ENCODE measurements at regions not wholly inside any gene's neighbourhood (a gene's known extent, or its start where the extent isn't known, plus 50 kb on each side); places are given as distances from the start of the nearest gene placed in this dataset.

DNA sequence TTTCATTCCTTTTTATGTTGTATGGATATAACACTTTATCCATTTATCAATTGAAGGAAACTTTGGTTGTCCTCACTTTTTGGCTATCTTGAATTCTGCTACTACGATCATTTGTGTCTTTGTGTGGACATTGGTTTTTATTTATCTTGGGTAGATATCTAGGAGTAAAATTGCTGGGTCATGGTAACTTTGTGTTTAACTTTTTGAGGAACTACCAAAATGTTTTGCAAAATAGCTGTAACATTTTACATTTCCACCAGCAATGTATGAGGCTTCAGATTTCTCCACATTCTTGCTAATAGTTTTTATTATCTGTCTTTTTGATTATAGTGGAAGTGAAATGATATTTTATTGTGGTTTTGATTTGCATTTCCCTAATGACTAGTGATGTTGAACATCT, 55.6 kb downstream of the TLNRD1 start:
- ChIA-PET CTCF (no interaction called here), POLR2A (no interaction called here)
- H3K4me1 ChIP-seq (ENCODE audit: control insufficient read depth, insufficient read depth, low read length): no peaks in the 10 kb centered on the region
- H3K4me3 ChIP-seq (ENCODE audit: low read depth, low read length): no peak overlapping the region
- H3K9me3 ChIP-seq (ENCODE audit: control insufficient read depth, insufficient read depth, low read depth, low read length): no peaks in the 10 kb centered on the region
- H3K36me3 ChIP-seq (ENCODE audit: control insufficient read depth in 2 of 2, insufficient read depth in 1 of 2, low read length in 2 of 2): no peaks in the 10 kb centered on the region
- H3K27ac ChIP-seq (ENCODE audit: extremely low read depth, low read depth, low read length): no peak overlapping the region
- TF ChIP-seq ZBTB17 (tag by site-specific recombination; IDR thresholded peaks at IDR 0.05): no peak
- TF ChIP-seq ZNF626 (tag by site-specific recombination; IDR thresholded peaks at IDR 0.05): no peak
- TF ChIP-seq ZNF239 (tag by site-specific recombination; IDR thresholded peaks at IDR 0.05): no peak

DNA sequence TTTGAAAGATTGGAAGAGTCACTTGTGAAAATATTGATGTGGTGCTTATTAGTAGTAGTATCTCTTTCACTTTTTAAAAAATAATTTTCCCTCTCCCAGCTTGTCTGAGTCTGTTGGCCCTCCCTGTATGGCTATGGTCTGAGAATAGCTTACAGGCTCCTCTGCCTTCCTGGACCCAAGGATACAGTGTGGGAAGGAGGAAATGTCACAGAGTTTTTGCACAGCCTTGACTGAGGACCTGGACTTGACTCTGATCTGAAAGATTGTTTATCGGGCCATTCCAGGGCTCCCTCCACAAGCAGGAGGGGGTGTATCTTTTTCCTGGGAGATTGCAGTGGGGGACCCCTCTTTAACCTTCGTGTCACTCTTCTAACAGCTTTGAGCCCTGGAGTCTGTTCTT, 59.7 kb downstream of the TLNRD1 start:
- ChIA-PET POLR2A (no interaction called here), CTCF (no interaction called here)
- TF ChIP-seq ZNF510 (tag by site-specific recombination; IDR thresholded peaks at IDR 0.05; ENCODE audit: insufficient replicate concordance) (no peak), MZF1 (tag by site-specific recombination; IDR thresholded peaks at IDR 0.05; ENCODE audit: borderline replicate concordance) (no peak), ZNF677 (tag by site-specific recombination; IDR thresholded peaks at IDR 0.05) (no peak), ZNF274 (IDR thresholded peaks at IDR 0.05; ENCODE audit: low read length) (no peak), ZNF274 (tag by site-specific recombination; IDR thresholded peaks at IDR 0.05; ENCODE audit: borderline replicate concordance) (no peak), ZBTB7A (tag by site-specific recombination; IDR thresholded peaks at IDR 0.05; ENCODE audit: low read depth) (no peak), ZNF37A (tag by site-specific recombination; IDR thresholded peaks at IDR 0.05) (no peak), ZSCAN16 (tag by site-specific recombination; IDR thresholded peaks at IDR 0.05) (no peak), EGR2 (tag by site-specific recombination; IDR thresholded peaks at IDR 0.05; ENCODE audit: low read depth) (no peak), ZNF48 (tag by site-specific recombination; IDR thresholded peaks at IDR 0.05) (no peak), ZNF600 (tag by site-specific recombination; IDR thresholded peaks at IDR 0.05) (no peak), MEIS1 (CRISPR knock-in tag; IDR thresholded peaks at IDR 0.05; ENCODE audit: borderline replicate concordance) (no peak)
- TF ChIP-seq, protein P1, sequence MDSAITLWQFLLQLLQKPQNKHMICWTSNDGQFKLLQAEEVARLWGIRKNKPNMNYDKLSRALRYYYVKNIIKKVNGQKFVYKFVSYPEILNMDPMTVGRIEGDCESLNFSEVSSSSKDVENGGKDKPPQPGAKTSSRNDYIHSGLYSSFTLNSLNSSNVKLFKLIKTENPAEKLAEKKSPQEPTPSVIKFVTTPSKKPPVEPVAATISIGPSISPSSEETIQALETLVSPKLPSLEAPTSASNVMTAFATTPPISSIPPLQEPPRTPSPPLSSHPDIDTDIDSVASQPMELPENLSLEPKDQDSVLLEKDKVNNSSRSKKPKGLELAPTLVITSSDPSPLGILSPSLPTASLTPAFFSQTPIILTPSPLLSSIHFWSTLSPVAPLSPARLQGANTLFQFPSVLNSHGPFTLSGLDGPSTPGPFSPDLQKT (IDR thresholded peaks at IDR 0.05; ENCODE audit: borderline replicate concordance, low read depth, low read length): no peak
- TF ChIP-seq, protein P2, sequence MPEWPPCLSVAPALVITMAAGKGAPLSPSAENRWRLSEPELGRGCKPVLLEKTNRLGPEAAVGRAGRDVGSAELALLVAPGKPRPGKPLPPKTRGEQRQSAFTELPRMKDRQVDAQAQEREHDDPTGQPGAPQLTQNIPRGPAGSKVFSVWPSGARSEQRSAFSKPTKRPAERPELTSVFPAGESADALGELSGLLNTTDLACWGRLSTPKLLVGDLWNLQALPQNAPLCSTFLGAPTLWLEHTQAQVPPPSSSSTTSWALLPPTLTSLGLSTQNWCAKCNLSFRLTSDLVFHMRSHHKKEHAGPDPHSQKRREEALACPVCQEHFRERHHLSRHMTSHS (tag by site-specific recombination; IDR thresholded peaks at IDR 0.05): no peak
- H3K4me3 ChIP-seq (ENCODE audit: low read depth, low read length): no peak overlapping the region
- H3K4me1 ChIP-seq (ENCODE audit: control insufficient read depth, insufficient read depth, low read length): no peaks in the 10 kb centered on the region
- H3K9me3 ChIP-seq (ENCODE audit: control insufficient read depth, insufficient read depth, low read depth, low read length): no peaks in the 10 kb centered on the region
- H3K27ac ChIP-seq (ENCODE audit: extremely low read depth, low read depth, low read length): no peak overlapping the region
- H3K36me3 ChIP-seq (ENCODE audit: control insufficient read depth in 2 of 2, insufficient read depth in 1 of 2, low read length in 2 of 2): no peaks in the 10 kb centered on the region

DNA sequence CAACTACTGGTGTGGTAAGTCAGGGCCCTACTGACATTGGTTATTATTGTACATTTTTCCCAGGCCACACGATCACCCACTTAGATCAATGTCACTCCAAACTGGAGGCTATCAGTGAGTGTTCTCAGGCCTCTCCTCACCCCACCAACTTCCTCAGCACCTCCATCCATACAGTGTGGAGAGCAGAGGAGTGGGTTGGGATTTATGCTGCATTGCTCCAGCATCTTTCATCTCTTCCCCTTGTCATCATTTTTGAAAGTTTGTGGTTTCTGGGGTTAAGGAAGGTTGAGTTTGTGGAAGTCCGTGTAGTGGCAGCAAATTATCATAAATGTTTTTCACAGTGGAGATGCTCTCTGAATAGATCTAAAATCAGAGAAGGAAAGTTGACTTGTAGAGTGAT, 60.2 kb downstream of the TLNRD1 start:
- Histone ChIP-seq H3K9me3 (ENCODE audit: control insufficient read depth, insufficient read depth, low read depth, low read length) (no peaks in the 10 kb centered on the region), H3K27ac (ENCODE audit: extremely low read depth, low read depth, low read length) (no peak overlapping the region), H3K4me3 (ENCODE audit: low read depth, low read length) (no peak overlapping the region), H3K36me3 (ENCODE audit: control insufficient read depth in 2 of 2, insufficient read depth in 1 of 2, low read length in 2 of 2) (no peaks in the 10 kb centered on the region), H3K4me1 (ENCODE audit: control insufficient read depth, insufficient read depth, low read length) (no peaks in the 10 kb centered on the region)
- CTCF ChIA-PET: no interaction called here
- POLR2A ChIA-PET: no interaction called here
- TF ChIP-seq MYNN (tag by site-specific recombination; IDR thresholded peaks at IDR 0.05; ENCODE audit: borderline replicate concordance) (no peak), ZNF596 (tag by site-specific recombination; IDR thresholded peaks at IDR 0.05) (no peak), ZSCAN23 (tag by site-specific recombination; IDR thresholded peaks at IDR 0.05) (no peak), ZNF473 (tag by site-specific recombination; IDR thresholded peaks at IDR 0.05) (no peak), ZNF416 (tag by site-specific recombination; IDR thresholded peaks at IDR 0.05) (no peak), ZNF391 (tag by site-specific recombination; IDR thresholded peaks at IDR 0.05; ENCODE audit: borderline replicate concordance, low read depth) (no peak), ZNF433 (tag by site-specific recombination; IDR thresholded peaks at IDR 0.05; ENCODE audit: low read depth) (no peak), GLIS1 (tag by site-specific recombination; IDR thresholded peaks at IDR 0.05) (no peak), GLI4 (tag by site-specific recombination; IDR thresholded peaks at IDR 0.05) (no peak)
- TF ChIP-seq, protein P3, sequence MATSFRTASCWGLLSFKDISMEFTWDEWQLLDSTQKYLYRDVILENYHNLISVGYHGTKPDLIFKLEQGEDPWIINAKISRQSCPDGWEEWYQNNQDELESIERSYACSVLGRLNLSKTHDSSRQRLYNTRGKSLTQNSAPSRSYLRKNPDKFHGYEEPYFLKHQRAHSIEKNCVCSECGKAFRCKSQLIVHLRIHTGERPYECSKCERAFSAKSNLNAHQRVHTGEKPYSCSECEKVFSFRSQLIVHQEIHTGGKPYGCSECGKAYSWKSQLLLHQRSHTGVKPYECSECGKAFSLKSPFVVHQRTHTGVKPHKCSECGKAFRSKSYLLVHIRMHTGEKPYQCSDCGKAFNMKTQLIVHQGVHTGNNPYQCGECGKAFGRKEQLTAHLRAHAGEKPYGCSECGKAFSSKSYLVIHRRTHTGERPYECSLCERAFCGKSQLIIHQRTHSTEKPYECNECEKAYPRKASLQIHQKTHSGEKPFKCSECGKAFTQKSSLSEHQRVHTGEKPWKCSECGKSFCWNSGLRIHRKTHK (tag by site-specific recombination; IDR thresholded peaks at IDR 0.05): no peak
- TF ChIP-seq, protein P4, sequence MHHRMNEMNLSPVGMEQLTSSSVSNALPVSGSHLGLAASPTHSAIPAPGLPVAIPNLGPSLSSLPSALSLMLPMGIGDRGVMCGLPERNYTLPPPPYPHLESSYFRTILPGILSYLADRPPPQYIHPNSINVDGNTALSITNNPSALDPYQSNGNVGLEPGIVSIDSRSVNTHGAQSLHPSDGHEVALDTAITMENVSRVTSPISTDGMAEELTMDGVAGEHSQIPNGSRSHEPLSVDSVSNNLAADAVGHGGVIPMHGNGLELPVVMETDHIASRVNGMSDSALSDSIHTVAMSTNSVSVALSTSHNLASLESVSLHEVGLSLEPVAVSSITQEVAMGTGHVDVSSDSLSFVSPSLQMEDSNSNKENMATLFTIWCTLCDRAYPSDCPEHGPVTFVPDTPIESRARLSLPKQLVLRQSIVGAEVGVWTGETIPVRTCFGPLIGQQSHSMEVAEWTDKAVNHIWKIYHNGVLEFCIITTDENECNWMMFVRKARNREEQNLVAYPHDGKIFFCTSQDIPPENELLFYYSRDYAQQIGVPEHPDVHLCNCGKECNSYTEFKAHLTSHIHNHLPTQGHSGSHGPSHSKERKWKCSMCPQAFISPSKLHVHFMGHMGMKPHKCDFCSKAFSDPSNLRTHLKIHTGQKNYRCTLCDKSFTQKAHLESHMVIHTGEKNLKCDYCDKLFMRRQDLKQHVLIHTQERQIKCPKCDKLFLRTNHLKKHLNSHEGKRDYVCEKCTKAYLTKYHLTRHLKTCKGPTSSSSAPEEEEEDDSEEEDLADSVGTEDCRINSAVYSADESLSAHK (tag by site-specific recombination; IDR thresholded peaks at IDR 0.05): no peak

Measured in HEK293 (cell line).